ENCODE measurements at regions not wholly inside any gene's neighbourhood (a gene's known extent, or its start where the extent isn't known, plus 50 kb on each side); places are given as distances from the start of the nearest gene placed in this dataset.

- no peak for TF ChIP-seq CTCF (IDR thresholded peaks at IDR 0.05; ENCODE audit: low read depth, low read length, missing input control)
- TF ChIP-seq TAF1 (conservative IDR thresholded peaks at IDR 0.05): no peak
- TF ChIP-seq ZBTB33 (IDR thresholded peaks at IDR 0.05): no peak
Observed at GRCh38 chr1:58331156-58331555, 215.4 kb downstream of the OMA1 start.

All from liver (tissue), 3 donors.